Right atrium auricular region (tissue), 2 donors: ENCODE measurements at regions not wholly inside any gene's neighbourhood (a gene's known extent, or its start where the extent isn't known, plus 50 kb on each side); places are given as distances from the start of the nearest gene placed in this dataset.

Experiments
- DNase-seq: peaks from one replicate; pipeline ENCODE4 v3.0.0-alpha.2; 2019; ENCODE audit warnings: low spot score
- H3K27ac ChIP-seq, 2 donors: fragments of 200-600 bp; sonication (generic); 1 replicate in 1 of 2; 2 replicates in 1 of 2; pipeline ENCODE4 v1.5.1; 2016 to 2019
- H3K27me3 ChIP-seq, 2 donors: fragments of 200-600 bp; sonication (generic); one replicate each; pipeline versions ENCODE4 v1.5.1 to v1.6.0; 2017 to 2019
- H3K36me3 ChIP-seq: fragments of 200-600 bp; sonication (generic); one replicate; pipeline ENCODE4 v1.5.1; 2016
- H3K4me1 ChIP-seq, 2 donors: fragments of 200-600 bp; sonication (generic); one replicate each; pipeline versions ENCODE4 v1.5.1 to v1.6.0; 2017 to 2019
- H3K4me3 ChIP-seq, 2 donors: fragments of 200-600 bp; sonication (generic); 1 replicate in 1 of 2; 2 replicates in 1 of 2; pipeline ENCODE4 v1.5.1; 2017 to 2019; ENCODE audit warnings: mild to moderate bottlenecking in 1 of 2, moderate library complexity in 1 of 2
- H3K9me3 ChIP-seq, 2 donors: fragments of 200-600 bp; sonication (generic); one replicate each; pipeline ENCODE4 v1.5.1; 2019
- CTCF ChIP-seq, 2 donors: fragments of 200-600 bp; sonication (generic); IDR thresholded peaks; one replicate each; pipeline ENCODE4 v1.5.1; 2019; ENCODE audit warnings: antibody characterized with exemption in 2 of 2

GRCh38 chr5:3010301-3010952 lies 258.9 kb upstream of the IRX2 start:
- no peak for DNase-seq
- H3K4me1 ChIP-seq = no peaks in the 10 kb centered on the region
- no peak for TF ChIP-seq CTCF (IDR thresholded peaks at IDR 0.05)
- no peaks in the 10 kb centered on the region for H3K9me3 ChIP-seq
- H3K36me3 ChIP-seq = no peaks in the 10 kb centered on the region
- no peaks in the 10 kb centered on the region for H3K27me3 ChIP-seq
- H3K27ac ChIP-seq = no peak overlapping the region
- no peak overlapping the region for H3K4me3 ChIP-seq

GRCh38 chr5:3009605-3010004 lies 258.1 kb upstream of the IRX2 start:
- Histone ChIP-seq H3K9me3 (no peaks in the 10 kb centered on the region), H3K4me3 (no peak overlapping the region)
- no peak for DNase-seq

DNA sequence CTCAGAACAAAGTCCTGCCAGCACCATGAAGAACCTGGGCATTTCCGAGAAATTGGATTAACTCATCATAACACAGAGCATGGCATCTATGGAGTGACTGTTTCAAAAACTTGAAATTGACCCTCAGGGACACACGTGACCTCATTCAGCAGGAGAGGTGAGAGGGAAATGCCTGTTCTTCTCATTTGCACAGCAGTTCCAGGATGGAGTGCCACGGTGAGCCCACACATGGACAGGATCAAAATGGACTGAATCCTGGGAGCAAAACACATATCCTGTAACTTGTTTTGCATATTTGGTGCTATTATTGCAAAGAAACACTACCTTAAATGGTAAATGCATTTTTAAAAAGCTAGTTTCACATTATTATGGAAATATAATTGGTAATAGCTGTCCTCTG lies 256.1 kb upstream of the IRX2 start:
- Histone ChIP-seq H3K36me3 (no peaks in the 10 kb centered on the region), H3K4me1 (no peaks in the 10 kb centered on the region), H3K9me3 (no peaks in the 10 kb centered on the region), H3K4me3 (no peak overlapping the region), H3K27ac (no peak overlapping the region), H3K27me3 (no peaks in the 10 kb centered on the region)
- no peak for TF ChIP-seq CTCF (IDR thresholded peaks at IDR 0.05)
- DNase-seq = no peak

More at GRCh38 chr5:3009605-3010004, 258.1 kb upstream of the IRX2 start:
- TF ChIP-seq CTCF (IDR thresholded peaks at IDR 0.05) = no peak
- H3K27me3 ChIP-seq = no peaks in the 10 kb centered on the region
- no peaks in the 10 kb centered on the region for H3K4me1 ChIP-seq
- H3K27ac ChIP-seq = no peak overlapping the region
- H3K36me3 ChIP-seq = no peaks in the 10 kb centered on the region

- H3K36me3 ChIP-seq = no peaks in the 10 kb centered on the region
- H3K27ac ChIP-seq = no peak overlapping the region
- DNase-seq = no peak
- H3K27me3 ChIP-seq = no peaks in the 10 kb centered on the region
- no peaks in the 10 kb centered on the region for H3K4me1 ChIP-seq
- no peak overlapping the region for H3K4me3 ChIP-seq
- H3K9me3 ChIP-seq = no peaks in the 10 kb centered on the region
- no peak for TF ChIP-seq CTCF (IDR thresholded peaks at IDR 0.05)
Observed at GRCh38 chr5:3006961-3007551, 255.6 kb upstream of the IRX2 start.

- Histone ChIP-seq H3K27me3 (no peaks in the 10 kb centered on the region), H3K36me3 (no peaks in the 10 kb centered on the region), H3K27ac (no peak overlapping the region), H3K9me3 (peaks cover 0 to 5% of the 10 kb centered on the region in 2 donors), H3K4me3 (no peak overlapping the region), H3K4me1 (no peaks in the 10 kb centered on the region)
- peak; percentile 50 for DNase-seq
- TF ChIP-seq CTCF (IDR thresholded peaks at IDR 0.05) = no peak
Observed at GRCh38 chr5:3006526-3006925, 255.0 kb upstream of the IRX2 start.
